Epithelial cell of esophagus (primary cell): ENCODE measurements at regions not wholly inside any gene's neighbourhood (a gene's known extent, or its start where the extent isn't known, plus 50 kb on each side); places are given as distances from the start of the nearest gene placed in this dataset.

ENCODE experiments used
- DNase-seq: peaks from one replicate; pipeline ENCODE4 v3.0.0; 2010; ENCODE audit warnings: low read depth
- H3K4me3 ChIP-seq: 2 replicates; pipeline ENCODE4 v1.5.1; 2011; ENCODE audit warnings: mild to moderate bottlenecking, low read length, control low read depth
- TF ChIP-seq, protein P1 (sequence below): IDR thresholded peaks from 2 replicates; pipeline ENCODE4 v1.5.1; 2011; ENCODE audit warnings: low read depth, mild to moderate bottlenecking, low read length, control low read depth, inconsistent platforms; ENCODE audit not compliant: insufficient read depth; ENCODE audit errors: missing control alignments

DNA sequence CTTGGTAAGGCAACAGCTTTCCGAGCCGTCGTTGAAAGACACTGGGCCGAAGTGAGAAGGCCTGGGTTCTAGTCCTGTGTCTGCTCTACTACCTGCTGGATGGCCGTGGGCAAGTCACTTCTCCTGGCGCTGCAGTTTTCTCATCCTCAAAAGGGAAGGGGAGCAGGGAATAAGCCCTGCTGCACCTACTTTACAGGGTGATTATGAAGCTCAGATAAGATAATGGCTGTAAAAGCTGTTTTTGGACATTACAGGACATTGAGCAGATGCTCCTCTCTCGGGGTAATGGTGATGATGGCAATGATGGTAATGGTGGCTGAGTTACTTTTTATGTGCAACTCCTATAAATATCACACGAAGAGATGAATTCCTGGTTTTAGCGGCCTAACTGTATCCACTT, 152.6 kb downstream of the FAM43A start:
- H3K4me3 ChIP-seq, result no peak overlapping the region
- TF ChIP-seq, protein P1, sequence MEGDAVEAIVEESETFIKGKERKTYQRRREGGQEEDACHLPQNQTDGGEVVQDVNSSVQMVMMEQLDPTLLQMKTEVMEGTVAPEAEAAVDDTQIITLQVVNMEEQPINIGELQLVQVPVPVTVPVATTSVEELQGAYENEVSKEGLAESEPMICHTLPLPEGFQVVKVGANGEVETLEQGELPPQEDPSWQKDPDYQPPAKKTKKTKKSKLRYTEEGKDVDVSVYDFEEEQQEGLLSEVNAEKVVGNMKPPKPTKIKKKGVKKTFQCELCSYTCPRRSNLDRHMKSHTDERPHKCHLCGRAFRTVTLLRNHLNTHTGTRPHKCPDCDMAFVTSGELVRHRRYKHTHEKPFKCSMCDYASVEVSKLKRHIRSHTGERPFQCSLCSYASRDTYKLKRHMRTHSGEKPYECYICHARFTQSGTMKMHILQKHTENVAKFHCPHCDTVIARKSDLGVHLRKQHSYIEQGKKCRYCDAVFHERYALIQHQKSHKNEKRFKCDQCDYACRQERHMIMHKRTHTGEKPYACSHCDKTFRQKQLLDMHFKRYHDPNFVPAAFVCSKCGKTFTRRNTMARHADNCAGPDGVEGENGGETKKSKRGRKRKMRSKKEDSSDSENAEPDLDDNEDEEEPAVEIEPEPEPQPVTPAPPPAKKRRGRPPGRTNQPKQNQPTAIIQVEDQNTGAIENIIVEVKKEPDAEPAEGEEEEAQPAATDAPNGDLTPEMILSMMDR, result no peak

GRCh38 chr3:194840661-194841514, 155.2 kb downstream of the FAM43A start:
- DNase-seq, result peak; percentile 24
- TF ChIP-seq, protein P1, result no peak
- no peak overlapping the region for H3K4me3 ChIP-seq

More for the DNA sequence above, 152.6 kb downstream of the FAM43A start:
- DNase-seq, result no peak

GRCh38 chr3:194841515-194841841, 155.8 kb downstream of the FAM43A start:
- no peak for DNase-seq
- no peak overlapping the region for H3K4me3 ChIP-seq
- TF ChIP-seq, protein P1, result no peak

DNA sequence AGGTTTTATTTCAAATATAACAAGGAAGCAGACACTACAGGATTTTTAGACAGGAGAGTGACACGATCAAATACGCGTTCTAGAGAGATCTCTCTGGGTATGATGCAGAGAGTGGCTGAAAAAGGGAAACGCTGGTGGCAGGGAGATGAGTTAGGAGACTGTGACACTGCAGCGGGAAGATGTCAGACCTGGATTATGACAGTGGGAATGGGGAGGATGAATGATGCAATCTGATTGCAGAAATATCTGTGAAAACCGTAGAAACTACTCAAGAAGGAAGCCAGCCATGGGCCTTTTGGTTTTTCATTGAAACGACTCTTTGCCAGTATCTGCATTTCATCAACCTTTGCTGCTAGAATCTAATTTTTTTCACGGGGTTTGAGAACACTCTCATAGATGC, 157.9 kb downstream of the FAM43A start:
- no peak overlapping the region for H3K4me3 ChIP-seq
- DNase-seq, result no peak
- TF ChIP-seq, protein P1, result no peak

GRCh38 chr3:194844046-194844445, 158.4 kb downstream of the FAM43A start:
- no peak overlapping the region for H3K4me3 ChIP-seq
- TF ChIP-seq, protein P1, result no peak
- DNase-seq, result no peak

- DNase-seq, result no peak
- no peak overlapping the region for H3K4me3 ChIP-seq
- TF ChIP-seq, protein P1, result no peak
Measured at GRCh38 chr3:194849166-194849875, 163.6 kb downstream of the FAM43A start.

DNA sequence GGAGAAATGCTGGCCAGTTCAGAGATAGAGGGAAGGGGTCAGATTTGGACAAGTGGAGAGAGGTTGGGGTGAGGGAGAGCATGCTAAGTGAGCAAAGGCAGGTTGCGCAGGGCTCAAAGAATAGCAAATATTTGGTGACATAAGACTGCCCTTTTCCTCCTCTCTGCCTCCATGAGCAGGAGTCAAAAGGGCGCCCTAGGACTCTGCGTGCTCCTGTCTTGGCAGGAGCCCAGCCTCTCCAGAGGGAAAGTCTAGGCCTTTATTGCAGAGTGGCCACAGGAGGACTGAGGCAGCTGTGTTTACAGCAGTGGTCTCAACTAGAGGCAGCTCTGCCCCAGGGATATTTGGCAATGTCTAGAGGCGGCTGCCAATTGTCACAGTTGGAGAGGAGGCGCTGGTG, 165.6 kb downstream of the FAM43A start:
- H3K4me3 ChIP-seq, result no peak overlapping the region
- TF ChIP-seq, protein P1, result no peak
- no peak for DNase-seq
